T1000 (cell line): ENCODE measurements at regions not wholly inside any gene's neighbourhood (a gene's known extent, or its start where the extent isn't known, plus 50 kb on each side); places are given as distances from the start of the nearest gene placed in this dataset.
"Not testable (repeated sequence)": the region's sequence is repeated elsewhere in the genome, so short reads cannot be mapped to it uniquely, and the experiment has no call there.

Source experiments
- DNase-seq: peaks from one replicate; lab custom pipeline; 2025; ENCODE audit warnings: mixed read lengths; lab: John Stamatoyannopoulos, UW

- DNase-seq = no peak
These were observed 76.2 kb downstream of the RIN2 start for GRCh38 chr20:19834287-19834686.

GRCh38 chr20:19834783-19835182, 76.7 kb downstream of the RIN2 start:
- no peak for DNase-seq

- DNase-seq = no peak
These were observed 77.6 kb downstream of the RIN2 start for GRCh38 chr20:19835533-19836222.

- no peak for DNase-seq
These were observed 80.4 kb downstream of the RIN2 start for GRCh38 chr20:19838468-19838867.

DNA sequence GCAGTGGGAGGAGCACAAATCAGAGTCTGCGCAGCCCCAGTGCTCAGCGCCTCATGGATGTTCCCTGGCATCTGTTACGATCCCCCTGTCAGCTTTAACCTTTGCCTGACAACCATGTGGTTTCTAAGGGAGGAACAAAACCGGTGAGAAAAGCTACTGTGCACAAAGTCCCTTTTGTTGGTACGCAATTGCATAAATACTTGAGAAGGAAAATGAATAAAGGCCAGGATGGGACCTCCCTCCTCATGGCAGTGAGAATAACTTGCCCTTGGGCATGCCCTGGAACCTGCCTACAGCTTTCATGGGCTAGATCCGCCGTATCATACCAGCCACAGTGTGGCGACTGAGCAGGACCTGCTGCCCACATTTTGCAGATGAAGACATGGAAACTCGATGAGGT, 81.0 kb downstream of the RIN2 start:
- no peak for DNase-seq

DNA sequence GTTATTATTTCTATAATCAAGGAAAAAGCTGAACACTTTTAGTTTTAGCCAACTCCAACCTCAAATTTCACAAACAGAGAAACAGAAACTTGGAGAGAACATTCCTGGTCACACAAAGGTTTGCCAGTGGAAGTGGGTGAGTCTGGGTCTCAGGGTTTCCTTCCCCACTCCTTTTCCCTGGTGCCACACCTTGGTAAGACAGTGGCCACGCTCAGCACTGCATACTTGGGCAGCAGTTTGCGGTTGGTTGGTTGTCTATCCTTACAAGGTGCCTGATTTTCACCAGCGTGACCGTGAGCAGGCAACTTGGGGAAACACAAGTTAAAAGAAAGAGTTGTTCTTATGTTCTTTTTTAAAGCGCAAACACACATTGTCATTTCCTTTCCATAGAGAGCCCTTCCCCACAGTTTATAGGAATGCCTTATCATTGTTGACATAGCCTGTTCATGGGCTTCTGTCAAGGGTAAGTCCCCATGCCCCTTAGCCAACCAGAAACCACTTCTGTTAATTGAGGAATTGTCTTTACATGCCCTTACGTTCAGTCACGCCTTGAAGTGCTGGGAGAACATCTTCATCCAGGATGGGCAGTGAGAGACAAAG, 82.2 kb downstream of the RIN2 start:
- no peak for DNase-seq

- no peak for DNase-seq
These were observed 83.7 kb downstream of the RIN2 start for GRCh38 chr20:19841740-19842139.

- DNase-seq = not testable (repeated sequence)
These were observed 86.8 kb downstream of the RIN2 start for GRCh38 chr20:19844850-19845249.

DNA sequence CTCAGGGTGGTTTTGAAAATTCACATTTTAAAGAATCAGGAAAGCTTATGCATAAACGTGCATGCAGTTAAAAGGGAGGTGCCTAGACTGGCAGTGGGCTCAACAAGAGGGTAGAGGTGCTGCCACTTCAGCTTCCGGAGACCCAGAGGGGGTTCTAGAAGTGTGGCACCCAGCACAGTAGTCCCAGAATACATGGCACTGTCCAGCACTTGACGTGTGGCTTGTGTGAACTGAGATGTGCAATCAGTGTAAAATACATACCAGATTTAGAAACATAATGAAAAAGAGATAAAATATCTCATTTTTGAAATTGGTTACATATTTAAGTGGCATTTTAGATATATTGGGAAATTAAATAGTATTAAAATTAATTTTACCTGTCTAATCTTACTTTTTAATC, 89.3 kb downstream of the RIN2 start:
- DNase-seq = no peak

DNA sequence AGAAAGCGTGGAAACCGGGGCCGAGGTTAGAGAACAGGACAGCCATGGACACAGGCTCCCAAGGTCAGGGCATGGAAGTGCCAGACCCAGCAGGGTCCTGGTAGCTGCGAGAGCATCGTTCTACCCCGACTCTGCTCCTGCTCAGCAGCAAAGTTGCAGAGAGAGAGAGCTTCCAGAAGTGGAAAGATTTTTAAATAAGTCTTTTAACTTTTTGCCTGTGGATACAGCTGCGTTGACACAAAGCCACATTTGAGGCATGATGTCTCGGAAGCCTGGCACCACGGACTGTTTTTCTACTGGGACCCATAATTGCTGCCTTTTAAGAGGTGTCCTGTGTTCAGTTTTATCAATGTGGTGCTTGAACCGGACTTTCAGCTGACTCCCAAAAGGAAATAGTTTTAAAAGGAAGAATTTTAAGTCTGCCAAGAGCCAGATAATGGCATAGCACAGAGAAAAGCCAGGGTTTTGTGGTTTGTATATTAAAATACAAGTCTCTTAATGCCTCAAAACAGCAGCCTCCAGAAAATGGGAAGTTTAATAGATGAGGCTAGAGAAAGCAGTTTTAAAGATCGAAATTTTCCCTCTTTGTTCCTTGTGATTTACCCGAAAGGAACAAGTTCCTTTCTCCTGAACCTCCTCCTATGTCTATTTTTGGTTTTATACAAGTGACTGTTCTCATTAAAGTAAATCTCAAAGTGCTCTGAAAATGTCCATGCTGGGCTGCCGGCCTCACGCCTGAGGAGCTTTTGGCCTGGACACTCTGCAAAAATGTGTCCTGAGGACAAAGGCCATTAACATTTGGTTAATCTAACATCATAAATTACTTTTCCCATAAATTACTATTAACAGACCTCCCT, 91.5 kb downstream of the RIN2 start:
- no peak for DNase-seq

DNA sequence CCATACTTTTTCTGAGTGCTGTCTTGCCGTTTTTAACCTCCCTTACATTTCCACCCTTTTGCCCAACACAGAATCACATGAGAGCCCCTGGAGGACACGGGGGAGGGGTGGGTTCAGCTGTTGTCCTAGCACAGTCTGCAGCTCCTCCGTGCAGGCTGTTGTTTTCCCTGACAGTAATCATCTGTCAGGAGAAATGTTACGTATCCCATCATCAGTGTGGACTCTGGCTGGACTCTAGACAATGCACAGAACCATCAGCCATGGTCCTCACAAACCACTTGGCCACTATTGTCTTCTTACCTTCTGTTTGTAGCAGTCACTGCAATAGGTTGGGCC, 92.1 kb downstream of the RIN2 start:
- no peak for DNase-seq

- DNase-seq = no peak
These were observed 93.8 kb downstream of the RIN2 start for GRCh38 chr20:19851861-19852260.

DNA sequence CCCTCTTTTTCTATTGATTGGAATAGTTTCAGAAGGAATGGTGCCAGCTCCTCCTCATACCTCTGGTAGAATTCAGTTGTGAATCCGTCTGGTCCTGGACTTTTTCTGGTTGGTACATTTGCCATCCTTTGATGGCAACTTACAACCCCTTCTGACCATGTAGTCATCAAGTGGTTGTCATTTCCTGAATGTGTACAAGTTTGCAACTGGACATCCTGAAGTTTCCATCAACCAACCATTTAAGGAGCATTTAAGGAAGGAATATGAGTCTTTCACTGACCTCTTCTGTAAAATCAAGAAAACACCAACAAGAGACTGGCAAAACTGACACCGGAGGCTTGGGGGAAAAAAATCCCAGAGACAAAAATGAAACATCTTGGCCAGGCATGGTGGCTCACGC, 97.4 kb downstream of the RIN2 start:
- no peak for DNase-seq

GRCh38 chr20:19858466-19859371, 100.7 kb downstream of the RIN2 start:
- peak; percentile 38 for DNase-seq

DNA sequence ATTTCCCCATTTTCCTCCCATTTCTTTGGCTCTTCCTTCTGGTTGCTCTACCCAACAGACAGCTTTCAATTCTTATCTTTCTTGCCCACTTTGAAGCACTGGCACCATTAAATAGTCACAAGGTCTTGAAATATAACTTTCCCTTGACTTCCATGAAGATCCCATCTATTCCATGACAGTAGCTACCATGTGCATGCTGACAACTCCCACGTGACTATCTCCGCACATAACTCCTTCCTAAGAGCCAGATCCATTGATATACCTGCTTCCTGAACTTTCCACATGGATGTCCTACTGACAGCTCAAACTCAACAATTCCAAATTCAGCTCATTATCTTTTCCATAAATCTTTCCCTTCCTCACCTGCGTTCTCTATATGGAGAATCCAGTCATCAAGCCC, 101.4 kb downstream of the RIN2 start:
- no peak for DNase-seq

GRCh38 chr20:19860737-19861136, 102.7 kb downstream of the RIN2 start:
- no peak for DNase-seq

- no peak for DNase-seq
These were observed 103.2 kb downstream of the RIN2 start for GRCh38 chr20:19861147-19861759.

- no peak for DNase-seq
These were observed 106.1 kb downstream of the RIN2 start for GRCh38 chr20:19864130-19864529.

DNA sequence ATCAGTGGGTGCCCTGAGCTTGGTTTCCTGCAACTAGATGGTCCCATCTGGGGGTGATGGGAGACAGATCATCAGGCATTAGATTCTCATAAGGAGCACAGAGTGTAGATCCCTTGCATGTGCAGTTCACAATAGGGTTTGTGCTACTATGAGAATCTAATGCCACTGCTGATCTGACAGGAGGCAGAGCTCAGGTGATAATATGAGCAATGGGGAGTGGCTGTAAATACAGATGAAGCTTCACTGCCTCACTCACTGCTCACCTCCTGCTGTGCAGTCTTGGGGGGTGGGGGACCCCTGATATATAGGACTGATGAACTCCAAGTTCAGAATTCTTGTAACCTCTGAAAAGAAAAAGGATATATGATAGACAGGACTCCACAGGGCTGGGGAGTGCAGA, 108.0 kb downstream of the RIN2 start:
- no peak for DNase-seq

- DNase-seq = no peak
These were observed 109.0 kb downstream of the RIN2 start for GRCh38 chr20:19867074-19867473.

- no peak for DNase-seq
These were observed 109.9 kb downstream of the RIN2 start for GRCh38 chr20:19867940-19868371.

- DNase-seq = no peak
These were observed 110.4 kb downstream of the RIN2 start for GRCh38 chr20:19868441-19868840.
